ENCODE measurements at regions not wholly inside any gene's neighbourhood (a gene's known extent, or its start where the extent isn't known, plus 50 kb on each side); places are given as distances from the start of the nearest gene placed in this dataset.

GRCh38 chr22:19626042-19626587 lies 88.2 kb upstream of the SEPTIN5 start:
- Histone ChIP-seq H3K36me3 (ENCODE audit: insufficient read depth, low read length, poor library complexity, severe bottlenecking) (no peaks in the 10 kb centered on the region), H3K4me3 (ENCODE audit: low read depth, low read length, poor library complexity, severe bottlenecking) (no peak overlapping the region), H3K27ac (ENCODE audit: low read depth, low read length, poor library complexity, severe bottlenecking) (no peak overlapping the region), H3K27me3 (replicated peaks; ENCODE audit: insufficient read depth, low read depth, low read length, poor library complexity) (no peaks in the 10 kb centered on the region), H3K9me3 (ENCODE audit: low read depth, low read length, poor library complexity, severe bottlenecking) (no peaks in the 10 kb centered on the region), H3K4me1 (ENCODE audit: insufficient read depth, low read length, poor library complexity, severe bottlenecking) (no peaks in the 10 kb centered on the region)
- TF ChIP-seq CTCF (conservative IDR thresholded peaks at IDR 0.05; ENCODE audit: low read depth, low read length), result no peak
- no peak for TF ChIP-seq EZH2 (IDR thresholded peaks at IDR 0.05; ENCODE audit: borderline replicate concordance, low read depth, low read length, poor library complexity, severe bottlenecking)
- DNase-seq (ENCODE audit: low spot score), result no peak
- no TSS peak for BruUV-seq (replicated peaks)
- CTCF ChIA-PET, result interaction anchor here (0.5 kb wide), 1 partner anchor 52 kb away, joined by 4 read pairs; no protein-coding TSS in a partner anchor
- intact Hi-C loops (cut with micrococcal nuclease; ENCODE audit: unreplicated experiment), result no loop called here
- POLR2A ChIA-PET (ENCODE audit: low non-redundant PET), result no interaction called here

GRCh38 chr22:19626666-19627065 lies 87.6 kb upstream of the SEPTIN5 start:
- intact Hi-C loops (cut with micrococcal nuclease; ENCODE audit: unreplicated experiment), result no loop called here
- POLR2A ChIA-PET (ENCODE audit: low non-redundant PET), result no interaction called here

GRCh38 chr22:19628038-19628776 lies 86.1 kb upstream of the SEPTIN5 start:
- Histone ChIP-seq H3K9me3 (ENCODE audit: low read depth, low read length, poor library complexity, severe bottlenecking) (no peaks in the 10 kb centered on the region), H3K27me3 (replicated peaks; ENCODE audit: insufficient read depth, low read depth, low read length, poor library complexity) (no peaks in the 10 kb centered on the region), H3K36me3 (ENCODE audit: insufficient read depth, low read length, poor library complexity, severe bottlenecking) (no peaks in the 10 kb centered on the region), H3K4me1 (ENCODE audit: insufficient read depth, low read length, poor library complexity, severe bottlenecking) (no peaks in the 10 kb centered on the region), H3K27ac (ENCODE audit: low read depth, low read length, poor library complexity, severe bottlenecking) (no peak overlapping the region), H3K4me3 (ENCODE audit: low read depth, low read length, poor library complexity, severe bottlenecking) (no peak overlapping the region)
- CTCF ChIA-PET, result no interaction called here
- no TSS peak for BruUV-seq (replicated peaks)
- TF ChIP-seq EZH2 (IDR thresholded peaks at IDR 0.05; ENCODE audit: borderline replicate concordance, low read depth, low read length, poor library complexity, severe bottlenecking), result no peak
- TF ChIP-seq CTCF (conservative IDR thresholded peaks at IDR 0.05; ENCODE audit: low read depth, low read length), result no peak
- DNase-seq (ENCODE audit: low spot score), result no peak
- intact Hi-C loops (cut with micrococcal nuclease; ENCODE audit: unreplicated experiment), result no loop called here
- POLR2A ChIA-PET (ENCODE audit: low non-redundant PET), result no interaction called here

More at GRCh38 chr22:19626666-19627065, 87.6 kb upstream of the SEPTIN5 start:
- Histone ChIP-seq H3K9me3 (ENCODE audit: low read depth, low read length, poor library complexity, severe bottlenecking) (no peaks in the 10 kb centered on the region), H3K4me1 (ENCODE audit: insufficient read depth, low read length, poor library complexity, severe bottlenecking) (no peaks in the 10 kb centered on the region), H3K27ac (ENCODE audit: low read depth, low read length, poor library complexity, severe bottlenecking) (no peak overlapping the region), H3K4me3 (ENCODE audit: low read depth, low read length, poor library complexity, severe bottlenecking) (no peak overlapping the region), H3K36me3 (ENCODE audit: insufficient read depth, low read length, poor library complexity, severe bottlenecking) (no peaks in the 10 kb centered on the region), H3K27me3 (replicated peaks; ENCODE audit: insufficient read depth, low read depth, low read length, poor library complexity) (no peaks in the 10 kb centered on the region)
- TF ChIP-seq CTCF (conservative IDR thresholded peaks at IDR 0.05; ENCODE audit: low read depth, low read length) (no peak), EZH2 (IDR thresholded peaks at IDR 0.05; ENCODE audit: borderline replicate concordance, low read depth, low read length, poor library complexity, severe bottlenecking) (no peak)
- BruUV-seq (replicated peaks), result no TSS peak
- CTCF ChIA-PET, result interaction anchor here (0.5 kb wide), 1 partner anchor 52 kb away, joined by 4 read pairs; no protein-coding TSS in a partner anchor
- DNase-seq (ENCODE audit: low spot score), result no peak
